Epithelial cell of esophagus (primary cell): ENCODE measurements at regions not wholly inside any gene's neighbourhood (a gene's known extent, or its start where the extent isn't known, plus 50 kb on each side); places are given as distances from the start of the nearest gene placed in this dataset.
"Not testable (repeated sequence)": the region's sequence is repeated elsewhere in the genome, so short reads cannot be mapped to it uniquely, and the experiment has no call there.

Source experiments
- DNase-seq: peaks from one replicate; pipeline ENCODE4 v3.0.0; 2010; ENCODE audit warnings: low read depth
- H3K4me3 ChIP-seq: 2 replicates; pipeline ENCODE4 v1.5.1; 2011; ENCODE audit warnings: mild to moderate bottlenecking, low read length, control low read depth
- CTCF ChIP-seq: IDR thresholded peaks from 2 replicates; pipeline ENCODE4 v1.5.1; 2011; ENCODE audit warnings: low read depth, mild to moderate bottlenecking, low read length, control low read depth, inconsistent platforms; ENCODE audit not compliant: insufficient read depth; ENCODE audit errors: missing control alignments

DNA sequence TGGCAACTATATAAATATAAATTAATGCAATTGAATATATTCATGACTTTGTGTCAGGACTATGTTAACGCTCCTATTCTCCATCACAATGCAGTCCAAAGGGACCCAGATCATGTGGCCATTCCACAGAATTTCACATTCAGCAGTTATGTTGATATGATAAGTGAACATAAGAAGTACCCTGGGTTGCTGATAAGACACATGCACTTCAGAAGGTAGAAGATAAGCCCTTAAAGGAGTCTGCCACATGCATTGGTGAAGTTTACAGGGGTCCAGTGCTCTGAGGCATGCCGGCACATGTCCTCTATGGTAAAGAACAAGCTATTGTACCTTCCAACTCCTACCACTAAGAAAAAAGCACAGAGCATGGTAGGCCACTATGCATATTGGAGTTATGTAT is 76.4 kb downstream of the PHAX start:
- no peak for TF ChIP-seq CTCF
- DNase-seq, result no peak
- H3K4me3 ChIP-seq, result no peak overlapping the region

DNA sequence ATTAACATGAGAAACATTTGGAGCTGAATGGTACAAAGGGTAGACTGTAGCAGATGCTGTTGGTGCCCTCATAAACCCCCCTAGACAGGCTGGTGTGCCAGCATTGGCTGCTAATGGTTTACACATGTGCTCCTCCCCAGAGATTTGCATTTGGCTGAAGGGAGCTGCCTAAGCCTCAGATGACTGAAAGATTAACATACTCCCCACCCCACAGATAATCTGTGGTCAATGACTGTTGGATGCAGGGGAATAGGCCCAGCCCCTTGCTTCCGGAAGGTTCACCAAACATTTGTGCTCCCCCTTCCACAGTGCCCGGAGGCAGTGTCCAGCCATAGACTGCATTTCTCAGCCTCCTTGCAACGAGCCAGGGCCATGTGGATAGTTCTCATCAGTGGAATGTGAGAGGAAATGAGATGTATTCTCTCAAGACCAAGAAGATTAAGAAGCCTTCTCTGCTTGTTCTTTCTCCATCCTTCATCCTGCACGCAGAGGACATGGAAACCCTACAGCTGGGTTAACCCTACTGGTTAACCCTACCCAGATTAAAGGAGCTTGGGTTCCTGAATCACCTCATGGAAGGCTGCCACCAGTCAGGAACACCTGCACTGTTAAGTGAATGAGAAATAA is 79.6 kb downstream of the PHAX start:
- no peak overlapping the region for H3K4me3 ChIP-seq
- DNase-seq, result no peak
- no peak for TF ChIP-seq CTCF

GRCh38 chr5:126681314-126681713 is 80.6 kb downstream of the PHAX start:
- DNase-seq, H3K4me3 ChIP-seq: not testable (repeated sequence)

DNA sequence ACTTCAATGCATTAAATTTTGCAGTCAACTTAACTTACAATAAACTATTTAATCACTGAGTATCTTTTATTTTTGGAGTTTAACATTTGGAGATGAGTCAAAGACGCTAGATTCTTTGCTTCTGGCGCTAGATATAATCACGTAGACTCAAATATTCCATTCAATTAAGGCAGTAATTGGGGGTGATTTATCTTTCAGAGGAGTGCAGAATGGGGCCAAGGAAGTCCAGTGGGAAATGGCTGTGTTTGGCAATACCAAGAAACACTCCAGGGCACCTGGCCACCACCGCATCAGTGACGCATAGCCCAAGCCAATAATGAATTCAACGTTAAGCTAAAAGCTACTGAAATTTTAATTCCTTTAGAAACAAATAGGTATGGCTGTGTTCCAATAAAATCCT is 81.2 kb downstream of the PHAX start:
- no peak for TF ChIP-seq CTCF
- no peak overlapping the region for H3K4me3 ChIP-seq
- no peak for DNase-seq

DNA sequence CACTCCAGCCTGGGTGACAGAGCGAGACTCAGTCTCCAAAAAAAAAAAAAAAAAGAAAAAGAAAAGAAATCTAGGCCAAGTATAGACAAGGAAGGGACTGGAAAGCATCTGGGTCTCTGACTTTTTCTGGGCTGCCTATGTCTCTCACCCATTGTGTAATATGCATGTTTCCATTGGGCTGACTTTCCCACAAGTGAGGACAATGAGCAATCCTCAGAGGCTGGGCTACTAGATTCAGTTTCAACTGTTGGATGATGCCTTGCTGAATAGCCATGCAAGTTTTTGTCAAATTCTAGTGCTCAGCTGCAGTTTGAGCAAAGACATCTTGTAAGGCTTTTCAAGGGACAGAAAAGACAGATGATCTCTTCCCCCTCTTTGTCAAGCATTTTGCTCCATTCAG is 82.1 kb downstream of the PHAX start:
- H3K4me3 ChIP-seq, result no peak overlapping the region
- TF ChIP-seq CTCF, result no peak
- no peak for DNase-seq

DNA sequence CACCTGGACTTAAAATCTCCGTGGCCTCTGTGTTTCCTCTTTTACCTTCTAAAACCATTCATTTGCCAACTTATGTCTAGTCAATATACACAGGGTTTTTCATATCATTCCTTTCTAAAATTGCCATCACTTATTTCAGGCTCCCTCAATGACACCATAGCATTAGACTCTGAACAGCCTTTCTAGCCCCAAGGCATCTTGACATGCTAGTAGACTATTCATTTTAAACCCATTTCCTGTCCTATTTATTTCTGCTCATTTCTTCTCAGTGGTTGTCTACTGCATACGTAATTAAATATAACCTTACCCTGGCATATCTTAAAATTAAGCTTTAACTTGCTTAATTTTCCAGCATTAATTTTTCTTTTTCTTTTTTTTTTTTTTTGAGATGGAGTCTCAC is 83.2 kb downstream of the PHAX start:
- no peak for DNase-seq
- no peak overlapping the region for H3K4me3 ChIP-seq
- no peak for TF ChIP-seq CTCF

DNA sequence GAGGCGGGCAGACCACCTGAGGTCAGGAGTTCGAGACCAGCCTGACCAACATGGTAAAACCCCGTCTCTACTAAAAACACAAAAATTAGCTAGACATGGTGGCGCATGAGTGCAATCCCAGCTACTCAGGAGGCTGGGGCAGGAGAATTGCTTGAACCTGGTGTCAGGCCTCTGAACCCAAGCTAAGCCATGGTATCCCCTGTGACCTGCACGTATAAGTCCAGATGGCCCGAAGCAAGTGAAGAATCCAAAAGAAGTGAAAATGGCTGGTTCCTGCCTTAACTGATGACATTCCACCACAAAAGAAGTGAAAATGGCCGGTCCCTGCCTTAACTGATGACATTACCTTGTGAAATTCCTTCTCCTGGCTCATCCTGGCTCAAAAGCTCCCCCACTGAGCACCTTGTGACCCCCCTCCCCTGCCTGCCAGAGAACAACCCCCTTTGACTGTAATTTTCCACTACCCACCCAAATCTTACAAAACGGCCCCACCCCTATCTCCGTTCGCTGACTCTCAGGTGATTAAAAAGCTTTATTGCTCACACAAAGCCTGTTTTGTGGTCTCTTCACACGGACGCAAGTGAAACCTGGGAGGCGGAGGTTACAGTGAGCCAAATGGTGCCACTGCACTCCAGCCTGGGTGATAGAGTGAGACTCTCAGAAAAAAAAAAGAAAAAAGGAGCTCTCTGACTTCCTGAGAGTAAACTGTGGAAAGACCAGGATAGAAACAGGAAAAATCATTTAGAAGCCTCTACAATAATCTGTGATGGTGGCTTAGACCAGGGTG is 84.1 kb downstream of the PHAX start:
- DNase-seq, result not testable (repeated sequence)

GRCh38 chr5:126686451-126687126 is 85.8 kb downstream of the PHAX start:
- no peak for DNase-seq
- no peak for TF ChIP-seq CTCF
- H3K4me3 ChIP-seq, result no peak overlapping the region

More for the DNA sequence above, 84.1 kb downstream of the PHAX start:
- not testable (repeated sequence) for H3K4me3 ChIP-seq
